GM11168 (cell line): ENCODE measurements at regions not wholly inside any gene's neighbourhood (a gene's known extent, or its start where the extent isn't known, plus 50 kb on each side); places are given as distances from the start of the nearest gene placed in this dataset.
"Not testable (repeated sequence)": the region's sequence is repeated elsewhere in the genome, so short reads cannot be mapped to it uniquely, and the experiment has no call there.

Experiments used
- in situ Hi-C: fragments of 300-500 bp; cut with MboI; formaldehyde crosslinking; loops from one replicate; pipeline ENCODE4 v1.12.0; 2022; ENCODE audit warnings: low sequenced_read_pairs; ENCODE audit not compliant: unreplicated experiment

- in situ Hi-C loops, result no loop called here
Measured at GRCh38 chrX:1841746-1842145, 226.9 kb downstream of the ASMT start.

- in situ Hi-C loops, result not testable (repeated sequence)
Measured at GRCh38 chrX:1847000-1847399, 232.1 kb downstream of the ASMT start.

GRCh38 chrX:1847790-1848189 lies 232.9 kb downstream of the ASMT start:
- in situ Hi-C loops, result not testable (repeated sequence)

- in situ Hi-C loops, result no loop called here
Measured at GRCh38 chrX:1851527-1851926, 236.7 kb downstream of the ASMT start.

GRCh38 chrX:1852082-1852481 lies 237.2 kb downstream of the ASMT start:
- in situ Hi-C loops, result no loop called here

- in situ Hi-C loops, result no loop called here
Measured at GRCh38 chrX:1853447-1853846, 238.6 kb downstream of the ASMT start.

- in situ Hi-C loops, result no loop called here
Measured at GRCh38 chrX:1853916-1854315, 239.1 kb downstream of the ASMT start.

GRCh38 chrX:1854861-1855260 lies 240.0 kb downstream of the ASMT start:
- in situ Hi-C loops, result not testable (repeated sequence)

GRCh38 chrX:1859266-1859665 lies 244.4 kb downstream of the ASMT start:
- in situ Hi-C loops, result not testable (repeated sequence)

GRCh38 chrX:1860936-1861594 lies 246.2 kb downstream of the ASMT start:
- in situ Hi-C loops, result no loop called here

- in situ Hi-C loops, result not testable (repeated sequence)
Measured at GRCh38 chrX:1863995-1864394, 249.1 kb downstream of the ASMT start.

- in situ Hi-C loops, result no loop called here
Measured at GRCh38 chrX:1870421-1870820, 255.6 kb downstream of the ASMT start.

GRCh38 chrX:1871887-1872286 lies 257.0 kb downstream of the ASMT start:
- in situ Hi-C loops, result no loop called here

GRCh38 chrX:1873671-1874070 lies 258.8 kb downstream of the ASMT start:
- in situ Hi-C loops, result no loop called here

GRCh38 chrX:1874416-1874815 lies 259.6 kb downstream of the ASMT start:
- in situ Hi-C loops, result no loop called here

GRCh38 chrX:1874899-1875298 lies 260.0 kb downstream of the ASMT start:
- in situ Hi-C loops, result no loop called here

GRCh38 chrX:1876041-1876440 lies 261.2 kb downstream of the ASMT start:
- in situ Hi-C loops, result no loop called here

- in situ Hi-C loops, result no loop called here
Measured at GRCh38 chrX:1877780-1878179, 262.9 kb downstream of the ASMT start.

- in situ Hi-C loops, result not testable (repeated sequence)
Measured at GRCh38 chrX:1880884-1881817, 266.3 kb downstream of the ASMT start.

GRCh38 chrX:1883772-1884171 lies 268.9 kb downstream of the ASMT start:
- in situ Hi-C loops, result no loop called here

- in situ Hi-C loops, result no loop called here
Measured at GRCh38 chrX:1884446-1884845, 269.6 kb downstream of the ASMT start.

GRCh38 chrX:1885116-1885515 lies 270.3 kb downstream of the ASMT start:
- in situ Hi-C loops, result no loop called here
